IMR-90 (cell line): ENCODE measurements at regions not wholly inside any gene's neighbourhood (a gene's known extent, or its start where the extent isn't known, plus 50 kb on each side); places are given as distances from the start of the nearest gene placed in this dataset.

Experiments used
- ATAC-seq: fragments of 200-7000 bp; cut with Tn5 transposase; 2 replicates; pipeline ENCODE4 v1.9.1; 2020; ENCODE audit warnings: low read depth, mild to moderate bottlenecking, moderate library complexity
- BruUV-seq: library from RNA; stranded (reverse); fragments of 400-500 nt; replicated peaks from 2 replicates; lab custom pipeline; 2021; lab: Mats Ljungman, UMichigan
- CTCF ChIA-PET: fragments of 300-600 bp; formaldehyde crosslinking; extraction: SDS; loops from one replicate; lab custom pipeline; 2021; ENCODE audit warnings: antibody characterized with exemption; lab: Yijun Ruan, JAX
- POLR2A ChIA-PET: fragments of 300-600 bp; sonication (Branson Sonifier 250); formaldehyde crosslinking; loops from one replicate; lab custom pipeline; 2022; ENCODE audit warnings: antibody characterized with exemption; ENCODE audit not compliant: unreplicated experiment; lab: Charles Lee
- DNase-seq: peaks from one replicate; pipeline ENCODE4 v3.0.0; 2013
- H2AFZ ChIP-seq: replicated peaks from 2 replicates; pipeline ENCODE3; 2013; ENCODE audit warnings: low read length, mild to moderate bottlenecking; ENCODE audit not compliant: poor library complexity
- H2AK5ac ChIP-seq: 2 replicates; pipeline ENCODE4 v1.6.1; 2013; ENCODE audit warnings: low read depth, low read length, inconsistent platforms
- H2AK9ac ChIP-seq: replicated peaks from 2 replicates; pipeline ENCODE3; 2013; ENCODE audit warnings: mild to moderate bottlenecking, low read depth, low read length, moderate library complexity; ENCODE audit not compliant: poor library complexity
- H2BK120ac ChIP-seq: 2 replicates; pipeline ENCODE4 v1.6.1; 2013; ENCODE audit warnings: low read depth, low read length, inconsistent platforms
- H2BK15ac ChIP-seq: 3 replicates; pipeline ENCODE4 v1.6.1; 2013; ENCODE audit warnings: low read depth, low read length, inconsistent platforms
- H2BK20ac ChIP-seq: 2 replicates; pipeline ENCODE4 v1.6.1; 2013; ENCODE audit warnings: low read depth, mild to moderate bottlenecking, inconsistent platforms, low read length, moderate library complexity
- H2BK5ac ChIP-seq: 2 replicates; pipeline ENCODE4 v1.6.1; 2013; ENCODE audit warnings: mild to moderate bottlenecking, low read depth, low read length, inconsistent platforms; ENCODE audit not compliant: poor library complexity, severe bottlenecking
- H3K14ac ChIP-seq: replicated peaks from 2 replicates; pipeline ENCODE4 v1.6.1; 2013; ENCODE audit warnings: low read depth, low read length, inconsistent platforms
- H3K18ac ChIP-seq: 2 replicates; pipeline ENCODE4 v1.6.1; 2013; ENCODE audit warnings: low read depth, low read length, control low read depth
- H3K23ac ChIP-seq: 2 replicates; pipeline ENCODE4 v1.6.1; 2013; ENCODE audit warnings: low read depth, low read length, inconsistent platforms
- H3K27ac ChIP-seq: 2 replicates; pipeline ENCODE4 v1.5.1; 2013; ENCODE audit warnings: mild to moderate bottlenecking, control low read depth, low read length; ENCODE audit not compliant: insufficient read depth
- H3K27me3 ChIP-seq: 2 replicates; pipeline ENCODE4 v1.6.1; 2013; ENCODE audit warnings: low read length; ENCODE audit not compliant: control insufficient read depth, insufficient read depth
- H3K36me3 ChIP-seq: 2 replicates; pipeline ENCODE4 v1.6.1; 2013; ENCODE audit warnings: low read length, mixed read lengths; ENCODE audit not compliant: control insufficient read depth, insufficient read depth
- H3K4ac ChIP-seq: 2 replicates; pipeline ENCODE4 v1.6.1; 2013; ENCODE audit warnings: low read depth, low read length, inconsistent platforms
- H3K4me1 ChIP-seq: 2 replicates; pipeline ENCODE4 v1.6.1; 2013; ENCODE audit warnings: low read length, mixed read lengths; ENCODE audit not compliant: control insufficient read depth, insufficient read depth
- H3K4me2 ChIP-seq: 2 replicates; pipeline ENCODE4 v1.6.1; 2013; ENCODE audit warnings: low read depth, mild to moderate bottlenecking, control low read depth, low read length, moderate library complexity
- H3K4me3 ChIP-seq: 2 replicates; pipeline ENCODE4 v1.5.1; 2013; ENCODE audit warnings: low read depth, mild to moderate bottlenecking, control low read depth, low read length, moderate library complexity; ENCODE audit not compliant: insufficient read depth
- H3K56ac ChIP-seq: 2 replicates; pipeline ENCODE4 v1.6.1; 2013; ENCODE audit warnings: low read length, inconsistent platforms; ENCODE audit not compliant: insufficient read depth; ENCODE audit errors: extremely low read depth
- H3K79me1 ChIP-seq, 2 experiments: 2 replicates each; pipeline ENCODE4 v1.6.1; 2013; ENCODE audit warnings: low read length in 2 of 2, inconsistent platforms in 1 of 2, low read depth in 1 of 2
- H3K9ac ChIP-seq: 2 replicates; pipeline ENCODE4 v1.6.1; 2013; ENCODE audit warnings: low read depth, low read length, control low read depth
- H3K9me1 ChIP-seq: 2 replicates; pipeline ENCODE4 v1.6.1; 2013; ENCODE audit warnings: low read length, inconsistent platforms; ENCODE audit not compliant: insufficient read depth
- H3K9me3 ChIP-seq: 2 replicates; pipeline ENCODE4 v1.6.1; 2013; ENCODE audit warnings: low read length; ENCODE audit not compliant: control insufficient read depth, insufficient read depth
- H4K20me1 ChIP-seq: 2 replicates; pipeline ENCODE4 v1.6.1; 2013; ENCODE audit warnings: low read length, inconsistent platforms; ENCODE audit not compliant: insufficient read depth
- H4K5ac ChIP-seq: 2 replicates; pipeline ENCODE4 v1.6.1; 2013; ENCODE audit warnings: mild to moderate bottlenecking, low read depth, low read length, control low read depth
- H4K8ac ChIP-seq, 2 experiments: 2 replicates each; pipeline ENCODE4 v1.6.1; 2013; ENCODE audit warnings: low read depth in 2 of 2, low read length in 2 of 2, control low read depth in 1 of 2, inconsistent platforms in 1 of 2
- H4K91ac ChIP-seq: 2 replicates; pipeline ENCODE4 v1.6.1; 2013; ENCODE audit warnings: low read depth, low read length, inconsistent platforms; ENCODE audit not compliant: insufficient read depth
- RAD21 ChIP-seq: IDR thresholded peaks from 2 replicates; pipeline ENCODE4 v1.6.1; 2012; ENCODE audit warnings: low read length, improper control_type of control experiment
- SMC3 ChIP-seq: fragments of 150-350 bp; IDR thresholded peaks from 2 replicates; pipeline ENCODE4 v1.6.1; 2016; ENCODE audit warnings: low read depth, mild to moderate bottlenecking, antibody characterized with exemption, low read length, moderate library complexity
- WGBS, 2 experiments: methylation state at CpG; one replicate each; pipeline versions ENCODE4 v1.1.5 to v1.1.7; 2013; ENCODE audit warnings: missing lambda C conversion rate in 2 of 2; ENCODE audit not compliant: insufficient read length in 1 of 2; ENCODE audit errors: extremely low coverage in 2 of 2; 5-methylcytosine and 5-hydroxymethylcytosine counted together
- dilution Hi-C: fragments of 300-500 bp; cut with HindIII; formaldehyde crosslinking; loops from one replicate; pipeline ENCODE4 v1.14.3; 2018; ENCODE audit warnings: low sequenced_read_pairs; ENCODE audit not compliant: unreplicated experiment
- in situ Hi-C: fragments of 300-500 bp; cut with MboI; formaldehyde crosslinking; loops from 3 replicates; pipeline ENCODE4 v1.14.3; 2019; ENCODE audit warnings: low sequenced_read_pairs, inconsistent platforms, mixed read lengths
- intact Hi-C: fragments of 100-400 bp; cut with micrococcal nuclease; formaldehyde crosslinking; loops from 2 replicates; pipeline ENCODE4 v1.10.0; 2022

- WGBS, 2 experiments, result 100% methylated on average over 1 of the region's 3 CpGs; no CpG with 5 or more reads in 1 of the 2 experiments
- no peak overlapping the region for H2BK15ac ChIP-seq
- no peak overlapping the region for H2AK5ac ChIP-seq
- no peak overlapping the region for H2AFZ ChIP-seq
- H3K18ac ChIP-seq, result no peak overlapping the region
- no peak overlapping the region for H3K4ac ChIP-seq
- no peak overlapping the region for H3K4me2 ChIP-seq
- in situ Hi-C loops, result no loop called here
- CTCF ChIA-PET, result interaction anchor here (0.6 kb wide), 1 partner anchor 75 kb away, joined by 3 read pairs; no protein-coding TSS in a partner anchor
- no peak overlapping the region for H4K8ac ChIP-seq
- H3K4me1 ChIP-seq, result peaks cover 2% of the 10 kb centered on the region; the same call in 1 of the 2 replicates
- H4K5ac ChIP-seq, result no peak overlapping the region; the same call in 1 of the 2 replicates
- no peak overlapping the region for H2BK5ac ChIP-seq
- BruUV-seq, result no TSS peak
- ATAC-seq, result no peak
- TF ChIP-seq RAD21, result no peak
- TF ChIP-seq SMC3, result no peak
- no peak overlapping the region for H4K91ac ChIP-seq
- dilution Hi-C loops, result no loop called here
- H3K14ac ChIP-seq, result no peak overlapping the region
- H3K79me1 ChIP-seq, result no peaks in the 10 kb centered on the region
- peaks cover 2% of the 10 kb centered on the region for H3K9me3 ChIP-seq
- H3K23ac ChIP-seq, result no peak overlapping the region
- POLR2A ChIA-PET, result no interaction called here
- no peaks in the 10 kb centered on the region for H3K36me3 ChIP-seq
- H3K27me3 ChIP-seq, result peaks cover 3% of the 10 kb centered on the region; the same call in 1 of the 2 replicates
- H2BK20ac ChIP-seq, result no peak overlapping the region
- no peak for DNase-seq
- H4K20me1 ChIP-seq, result no peaks in the 10 kb centered on the region
- no peak overlapping the region for H3K9ac ChIP-seq
- no peaks in the 10 kb centered on the region for H3K9me1 ChIP-seq
- no peak overlapping the region for H2AK9ac ChIP-seq
- no peak overlapping the region for H2BK120ac ChIP-seq
- intact Hi-C loops, result no loop called here
- no peak overlapping the region for H3K56ac ChIP-seq
- no peak overlapping the region for H3K27ac ChIP-seq
- no peak overlapping the region for H3K4me3 ChIP-seq
Measured at GRCh38 chr13:76213423-76213904, 577.3 kb downstream of the LMO7 start.
